Mesodermal cell (in vitro differentiated cells): ENCODE measurements at regions not wholly inside any gene's neighbourhood (a gene's known extent, or its start where the extent isn't known, plus 50 kb on each side); places are given as distances from the start of the nearest gene placed in this dataset.
"Not testable (repeated sequence)": the region's sequence is repeated elsewhere in the genome, so short reads cannot be mapped to it uniquely, and the experiment has no call there.

Experiments used
- H3K27ac ChIP-seq: 2 replicates; pipeline ENCODE4 v1.7.0; 2013; ENCODE audit warnings: mild to moderate bottlenecking, low read depth, low read length, moderate library complexity; ENCODE audit not compliant: severe bottlenecking
- H3K36me3 ChIP-seq: 2 replicates; pipeline ENCODE4 v1.7.1; 2013; ENCODE audit warnings: mild to moderate bottlenecking, low read length, moderate library complexity; ENCODE audit not compliant: control insufficient read depth, insufficient read depth
- H3K4me1 ChIP-seq: one replicate; pipeline ENCODE4 v1.7.1; 2013; ENCODE audit warnings: mild to moderate bottlenecking, low read length; ENCODE audit not compliant: insufficient read depth, control insufficient read depth, poor library complexity, severe bottlenecking
- H3K4me3 ChIP-seq: 2 replicates; pipeline ENCODE4 v1.7.0; 2013; ENCODE audit warnings: low read length, control low read depth, mild to moderate bottlenecking; ENCODE audit not compliant: insufficient read depth, poor library complexity, severe bottlenecking; ENCODE audit errors: extremely low read depth
- H3K9me3 ChIP-seq: 2 replicates; pipeline ENCODE4 v1.7.1; 2013; ENCODE audit warnings: mild to moderate bottlenecking, low read length, moderate library complexity; ENCODE audit not compliant: control insufficient read depth
- WGBS, 2 experiments: methylation state at CpG; one replicate each; pipeline ENCODE4 v1.1.5; 2013; ENCODE audit warnings: missing lambda C conversion rate in 2 of 2; ENCODE audit not compliant: insufficient coverage in 2 of 2; 5-methylcytosine and 5-hydroxymethylcytosine counted together

GRCh38 chr2:142796161-142796560 is 81.3 kb upstream of the KYNU start:
- Histone ChIP-seq H3K4me1 (no peaks in the 10 kb centered on the region), H3K9me3 (no peaks in the 10 kb centered on the region), H3K4me3 (no peak overlapping the region), H3K36me3 (no peaks in the 10 kb centered on the region), H3K27ac (no peak overlapping the region)
- WGBS, 2 experiments: 63 to 68% methylated on average over 1 to 2 of the region's 2 CpGs

DNA sequence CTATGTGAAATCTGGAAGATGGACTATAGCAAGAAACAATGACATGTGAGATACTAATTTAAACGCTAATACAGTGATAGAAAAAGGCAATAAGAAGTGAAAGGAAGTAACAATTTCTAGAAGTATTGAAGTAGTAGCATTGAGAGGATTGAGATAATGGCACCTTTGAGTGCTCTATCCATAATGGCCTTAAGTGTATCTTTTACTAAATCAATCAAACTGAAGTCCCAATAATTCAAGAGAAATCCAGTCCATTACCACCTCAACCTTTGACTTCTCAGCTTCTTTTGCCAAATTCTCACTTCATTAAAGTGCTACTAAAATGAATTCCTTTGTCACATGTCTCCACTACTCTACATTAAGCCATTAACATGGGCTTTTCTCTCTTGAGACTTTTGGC is 82.6 kb upstream of the KYNU start:
- WGBS, 2 experiments: 80 to 100% methylated on average over 1 of the region's 1 CpG
- H3K36me3 ChIP-seq: no peaks in the 10 kb centered on the region
- no peaks in the 10 kb centered on the region for H3K9me3 ChIP-seq
- H3K4me1 ChIP-seq: no peaks in the 10 kb centered on the region
- H3K4me3 ChIP-seq: no peak overlapping the region
- no peak overlapping the region for H3K27ac ChIP-seq

DNA sequence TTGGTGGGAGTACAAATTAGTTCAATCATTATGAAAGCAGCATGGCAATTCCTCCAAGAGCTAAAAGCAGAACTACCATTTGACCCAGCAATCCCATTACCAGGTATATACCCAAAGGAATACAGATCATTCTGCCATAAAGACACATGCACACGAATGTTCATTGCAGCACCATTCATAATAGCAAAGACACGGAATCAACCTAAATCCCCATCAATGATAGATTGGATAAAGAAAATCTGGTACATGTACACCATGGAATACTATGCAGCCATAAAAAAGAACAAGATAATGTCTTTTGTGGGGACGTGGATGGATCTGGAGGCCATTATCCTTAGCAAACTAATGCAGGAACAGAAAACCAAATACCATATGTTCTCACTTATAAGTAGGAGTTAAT is 85.1 kb upstream of the KYNU start:
- not testable (repeated sequence) for H3K27ac ChIP-seq, H3K36me3 ChIP-seq, H3K9me3 ChIP-seq, H3K4me1 ChIP-seq, H3K4me3 ChIP-seq
- no CpG with 5 or more reads among the region's 3 CpGs for WGBS, 2 experiments

DNA sequence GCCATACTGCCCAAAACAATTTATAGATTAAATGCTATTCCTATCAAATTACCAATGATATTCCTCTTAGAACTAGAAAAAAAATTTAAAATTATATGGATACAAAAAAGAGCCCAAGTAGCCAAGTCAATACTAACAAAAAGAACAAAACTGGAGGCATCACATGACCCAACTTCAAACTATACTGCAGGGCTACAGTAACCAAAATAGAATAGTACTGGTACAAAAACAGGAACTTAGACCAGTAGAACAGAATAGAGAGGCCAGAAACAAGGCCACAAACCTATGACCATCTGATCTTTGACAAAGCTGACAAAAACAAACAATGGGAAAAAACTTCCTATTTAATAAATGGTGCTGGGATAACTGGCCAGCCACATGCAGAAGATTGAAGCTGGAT is 86.1 kb upstream of the KYNU start:
- H3K36me3 ChIP-seq: no peaks in the 10 kb centered on the region
- no peaks in the 10 kb centered on the region for H3K9me3 ChIP-seq
- H3K4me3 ChIP-seq: no peak overlapping the region
- H3K4me1 ChIP-seq: no peaks in the 10 kb centered on the region
- H3K27ac ChIP-seq: no peak overlapping the region

GRCh38 chr2:142786918-142787702 is 90.4 kb upstream of the KYNU start:
- H3K27ac ChIP-seq: no peak overlapping the region
- H3K9me3 ChIP-seq: no peaks in the 10 kb centered on the region
- no peaks in the 10 kb centered on the region for H3K4me1 ChIP-seq
- H3K4me3 ChIP-seq: no peak overlapping the region
- H3K36me3 ChIP-seq: no peaks in the 10 kb centered on the region

- no peaks in the 10 kb centered on the region for H3K36me3 ChIP-seq
Observed at GRCh38 chr2:142782942-142783443, 94.5 kb upstream of the KYNU start.

GRCh38 chr2:142781146-142781545 is 96.3 kb upstream of the KYNU start:
- WGBS, 2 experiments: no CpG with 5 or more reads among the region's 2 CpGs
- Histone ChIP-seq H3K27ac (no peak overlapping the region), H3K9me3 (no peaks in the 10 kb centered on the region), H3K36me3 (no peaks in the 10 kb centered on the region), H3K4me3 (no peak overlapping the region), H3K4me1 (no peaks in the 10 kb centered on the region)

More at GRCh38 chr2:142782942-142783443, 94.5 kb upstream of the KYNU start:
- Histone ChIP-seq H3K27ac (no peak overlapping the region), H3K4me1 (no peaks in the 10 kb centered on the region), H3K4me3 (no peak overlapping the region), H3K9me3 (no peaks in the 10 kb centered on the region)
- 100% methylated on average over 1 of the region's 4 CpGs for WGBS, 2 experiments

- WGBS, 2 experiments: 100% methylated on average over 2 of the region's 3 CpGs; no CpG with 5 or more reads in 1 of the 2 experiments
- no peak overlapping the region for H3K27ac ChIP-seq
- H3K4me3 ChIP-seq: no peak overlapping the region
Observed at GRCh38 chr2:142778289-142778688, 99.2 kb upstream of the KYNU start.

GRCh38 chr2:142777742-142778141 is 99.7 kb upstream of the KYNU start:
- H3K27ac ChIP-seq: no peak overlapping the region

More at GRCh38 chr2:142778289-142778688, 99.2 kb upstream of the KYNU start:
- Histone ChIP-seq H3K9me3 (no peaks in the 10 kb centered on the region), H3K4me1 (no peaks in the 10 kb centered on the region), H3K36me3 (no peaks in the 10 kb centered on the region)

DNA sequence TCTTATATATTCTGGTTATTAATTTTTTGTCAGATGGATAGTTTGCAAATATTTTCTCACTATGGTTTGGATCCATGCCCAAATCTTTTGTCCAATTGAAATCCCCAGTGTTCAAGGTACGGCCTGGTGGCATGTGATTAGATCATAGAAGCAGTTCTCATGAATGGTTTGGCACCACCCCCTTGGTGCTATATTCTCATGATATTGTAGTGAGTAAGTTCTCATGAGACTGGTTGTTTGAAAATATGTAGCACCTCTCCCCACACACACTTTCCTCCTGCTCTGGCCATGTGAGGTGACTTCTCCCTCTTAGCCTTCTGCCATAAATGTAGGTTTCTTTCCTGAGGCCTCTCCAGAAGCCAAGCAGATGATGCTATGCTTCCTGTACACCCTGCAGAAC is 107.7 kb upstream of the KYNU start:
- Histone ChIP-seq H3K27ac (no peak overlapping the region), H3K4me1 (no peaks in the 10 kb centered on the region), H3K9me3 (peaks cover 6% of the 10 kb centered on the region), H3K4me3 (no peak overlapping the region), H3K36me3 (no peaks in the 10 kb centered on the region)
- WGBS, 2 experiments: 83% methylated on average over 1 of the region's 1 CpG; no CpG with 5 or more reads in 1 of the 2 experiments

More at GRCh38 chr2:142777742-142778141, 99.7 kb upstream of the KYNU start:
- Histone ChIP-seq H3K9me3 (no peaks in the 10 kb centered on the region), H3K4me3 (no peak overlapping the region), H3K4me1 (no peaks in the 10 kb centered on the region), H3K36me3 (no peaks in the 10 kb centered on the region)
- no CpG with 5 or more reads among the region's 2 CpGs for WGBS, 2 experiments

DNA sequence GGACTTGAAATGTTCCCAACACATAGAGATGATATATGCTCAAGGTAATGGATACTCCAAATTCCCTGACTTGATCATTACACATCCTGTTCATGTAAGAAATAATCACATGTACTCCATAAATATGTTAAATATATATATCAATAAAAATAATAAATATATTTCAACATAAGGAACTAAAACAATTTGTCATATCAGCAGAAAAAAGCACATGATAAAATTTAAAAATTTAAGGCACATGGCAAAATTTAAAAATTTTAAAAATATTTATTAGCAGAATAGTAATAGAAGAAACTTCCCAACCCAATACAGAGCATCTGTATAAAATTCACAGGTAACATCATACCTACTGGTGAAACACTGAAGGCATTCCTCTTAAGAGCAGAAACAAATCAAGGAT is 109.6 kb upstream of the KYNU start:
- Histone ChIP-seq H3K36me3 (no peaks in the 10 kb centered on the region), H3K4me1 (no peaks in the 10 kb centered on the region), H3K4me3 (no peak overlapping the region), H3K9me3 (peaks cover 6% of the 10 kb centered on the region), H3K27ac (no peak overlapping the region)
